Left colon (tissue), 2 donors: ENCODE measurements at regions not wholly inside any gene's neighbourhood (a gene's known extent, or its start where the extent isn't known, plus 50 kb on each side); places are given as distances from the start of the nearest gene placed in this dataset.
"Not testable (repeated sequence)": the region's sequence is repeated elsewhere in the genome, so short reads cannot be mapped to it uniquely, and the experiment has no call there.

Experiments
- ATAC-seq: fragments of 200-7000 bp; cut with Tn5 transposase; one replicate; pipeline ENCODE4 v1.9.1; 2020; ENCODE audit warnings: mild to moderate bottlenecking, moderate library complexity
- DNase-seq, 2 donors: peaks; one replicate each; pipeline ENCODE4 v3.0.0-alpha.2; 2020
- intact Hi-C, 2 donors: fragments of 100-400 bp; cut with DNase I in 1 of 2; cut with micrococcal nuclease in 1 of 2; formaldehyde crosslinking; loops; one replicate each; pipeline versions ENCODE4 v1.11.2 to v1.14.0; 2022; cut with DNase I, micrococcal nuclease
- donor health status: DM: no; HTN: no; CAD: no.
- donor health status: DM: yes; HTN: yes; CAD: no.

GRCh38 chr18:37853706-37854105 is 288.1 kb upstream of the CELF4 start:
- intact Hi-C loops, result no loop called here
- ATAC-seq (no peak), DNase-seq (no peak)

- intact Hi-C loops, result no loop called here
- DNase-seq (no peak), ATAC-seq (no peak)
These were observed 286.9 kb upstream of the CELF4 start for GRCh38 chr18:37852464-37852863.

GRCh38 chr18:37847544-37847943 is 281.9 kb upstream of the CELF4 start:
- no peak for ATAC-seq
- intact Hi-C loops, result no loop called here
- no peak for DNase-seq

GRCh38 chr18:37846996-37847395 is 281.4 kb upstream of the CELF4 start:
- ATAC-seq, result no peak

GRCh38 chr18:37845498-37845897 is 279.9 kb upstream of the CELF4 start:
- no peak for ATAC-seq
- DNase-seq, result no peak
- intact Hi-C loops, result no loop called here

More at GRCh38 chr18:37846996-37847395, 281.4 kb upstream of the CELF4 start:
- intact Hi-C loops, result no loop called here
- DNase-seq, result no peak

DNA sequence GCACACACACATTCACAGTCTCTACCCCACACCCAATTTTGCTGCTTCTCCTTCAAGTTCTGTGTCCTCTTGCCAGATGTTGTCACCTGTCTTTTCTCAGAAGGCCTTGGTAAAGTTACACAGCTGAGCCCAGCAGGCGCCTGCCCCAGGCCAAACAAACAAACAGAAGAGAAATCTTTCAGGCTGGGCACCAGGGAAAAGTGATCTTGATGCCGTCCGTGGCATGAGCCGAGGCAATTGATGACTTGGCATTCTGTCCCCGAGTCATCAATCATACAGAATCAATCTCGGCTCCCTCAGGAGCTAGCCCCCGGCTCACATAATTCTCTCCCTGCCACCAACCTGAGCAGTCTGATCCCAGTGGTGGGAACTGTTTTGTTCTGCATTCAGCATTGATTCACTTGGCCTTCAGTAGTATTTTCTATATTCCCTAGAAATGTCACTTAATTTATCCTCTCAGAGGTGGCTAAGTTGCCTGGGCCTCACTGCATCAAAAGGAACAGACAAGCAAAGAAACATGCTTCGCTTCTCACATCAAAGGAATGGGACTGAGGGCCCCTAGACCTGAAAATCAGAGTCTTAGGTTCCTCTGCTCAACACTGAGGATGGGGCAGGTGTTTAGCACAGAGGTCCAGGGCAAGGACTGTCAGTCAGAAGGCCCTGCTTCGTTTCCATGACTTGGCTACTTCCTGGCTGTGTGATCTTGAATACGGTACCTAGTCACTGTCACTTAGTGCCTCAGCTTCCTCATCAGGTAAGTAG is 278.8 kb upstream of the CELF4 start:
- DNase-seq (no peak), ATAC-seq (no peak)
- intact Hi-C loops, result no loop called here

DNA sequence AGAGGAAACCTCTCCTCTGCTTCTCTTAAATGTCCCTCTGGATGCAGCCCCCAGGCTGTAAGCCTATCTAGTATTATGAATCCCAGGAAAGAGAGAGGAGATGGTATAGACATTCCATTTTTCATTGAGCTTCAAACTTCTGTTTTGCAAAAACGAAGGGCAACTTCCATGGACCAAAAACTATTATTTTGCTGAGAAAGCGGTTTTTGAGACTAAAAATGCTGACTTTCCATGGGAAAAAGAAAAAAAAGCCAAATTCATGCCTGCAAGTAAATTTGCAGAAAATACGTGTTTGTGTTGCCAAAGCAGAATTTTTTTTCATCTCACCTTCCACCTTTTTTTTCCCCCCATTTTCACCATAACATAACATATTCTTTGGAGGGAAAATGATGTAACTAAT is 272.5 kb upstream of the CELF4 start:
- ATAC-seq, result no peak
- intact Hi-C loops, result no loop called here
- DNase-seq, result no peak

GRCh38 chr18:37836071-37836970 is 270.7 kb upstream of the CELF4 start:
- ATAC-seq, result no peak
- intact Hi-C loops, result no loop called here
- no peak for DNase-seq

- intact Hi-C loops, ATAC-seq, DNase-seq: not testable (repeated sequence)
These were observed 266.6 kb upstream of the CELF4 start for GRCh38 chr18:37832010-37832695.

DNA sequence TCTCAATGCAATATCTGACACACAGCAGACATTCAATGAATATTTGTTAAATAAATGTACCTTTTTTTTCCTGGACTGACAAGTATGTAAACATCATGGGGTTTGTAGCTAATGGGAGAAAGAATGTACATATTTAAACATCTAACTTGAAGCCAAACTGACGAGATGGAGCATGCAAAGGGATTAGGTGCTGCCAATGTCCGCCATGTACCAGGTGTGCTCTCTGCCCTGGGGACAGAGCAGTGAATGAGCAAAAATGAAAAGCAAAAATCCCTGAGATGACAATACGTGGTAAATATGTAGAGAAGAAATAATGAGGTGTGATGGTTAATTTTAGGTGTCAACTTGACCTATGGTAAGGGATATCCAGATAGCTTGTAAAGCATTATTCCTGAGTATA is 247.4 kb upstream of the CELF4 start:
- intact Hi-C loops, result no loop called here
- DNase-seq (no peak), ATAC-seq (no peak)

GRCh38 chr18:37805773-37806404 is 240.3 kb upstream of the CELF4 start:
- ATAC-seq, result no peak
- no peak for DNase-seq
- intact Hi-C loops, result no loop called here

DNA sequence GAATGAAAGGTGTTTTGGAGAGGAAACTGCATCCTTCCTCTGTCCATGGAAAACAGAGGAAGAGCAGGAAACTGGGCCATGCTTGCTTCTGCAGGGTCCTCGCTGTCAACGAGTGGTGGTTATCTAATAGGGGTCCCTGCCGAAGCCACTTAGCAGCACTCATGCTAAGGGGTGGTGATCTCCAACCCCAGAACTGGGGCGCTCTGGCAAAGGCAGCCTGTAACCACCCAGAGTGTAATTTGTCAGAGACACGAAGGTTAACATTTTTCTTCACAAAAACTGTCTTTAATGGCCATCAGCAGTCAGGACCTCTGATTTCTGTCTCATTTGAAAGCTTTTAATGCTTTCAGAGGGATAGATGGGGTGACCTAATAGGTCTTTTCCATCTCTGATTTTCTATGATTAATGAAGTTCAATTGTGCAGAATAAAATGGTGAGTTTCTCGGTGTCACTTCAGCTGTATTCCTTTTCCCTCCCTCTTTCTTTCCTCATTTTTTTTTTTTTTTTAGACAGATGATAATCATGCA is 231.3 kb upstream of the CELF4 start:
- DNase-seq (no peak), ATAC-seq (no peak)
- intact Hi-C loops, result no loop called here

DNA sequence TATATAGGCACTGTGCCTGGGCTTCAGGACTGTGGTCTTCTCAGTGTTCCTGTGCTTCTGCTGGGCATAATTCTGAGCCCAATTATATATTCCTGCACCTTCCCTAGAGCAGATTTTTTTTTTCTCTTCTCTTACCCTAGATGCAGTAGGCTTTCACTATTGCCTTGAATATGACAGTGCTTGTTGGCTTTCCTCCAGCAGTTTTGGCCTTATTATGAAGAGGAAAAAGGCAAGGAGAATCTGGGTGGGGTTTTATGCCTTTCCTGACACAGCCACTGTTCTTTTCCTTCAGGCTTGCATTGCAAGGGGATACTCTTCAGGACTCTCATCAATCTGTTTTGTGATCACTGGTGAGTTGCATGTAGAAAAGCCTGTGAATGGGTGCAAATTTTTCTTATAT is 221.9 kb upstream of the CELF4 start:
- ATAC-seq, result no peak
- intact Hi-C loops, result no loop called here
- no peak for DNase-seq

DNA sequence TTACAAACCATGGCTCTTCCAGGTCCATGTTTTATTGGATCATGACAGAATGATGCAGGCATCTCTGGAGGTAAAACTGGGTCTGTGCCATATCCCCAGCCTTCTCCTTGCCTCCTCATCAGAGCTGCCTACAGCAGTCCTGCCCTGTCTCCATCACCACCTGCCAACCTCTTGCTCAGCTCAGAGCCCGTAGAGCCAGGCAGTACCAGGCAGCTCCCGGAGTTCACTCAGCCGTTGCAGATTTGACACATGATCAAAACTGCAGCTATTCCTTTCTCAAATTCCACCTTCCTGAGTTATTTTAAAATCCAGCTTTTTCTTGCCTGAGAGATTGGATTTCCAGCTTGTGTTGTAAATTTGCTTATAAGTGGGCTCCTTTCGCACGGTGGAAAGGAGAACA is 218.2 kb upstream of the CELF4 start:
- no peak for DNase-seq
- no peak for ATAC-seq
- intact Hi-C loops, result no loop called here

GRCh38 chr18:37779220-37779619 is 213.6 kb upstream of the CELF4 start:
- ATAC-seq, result no peak
- DNase-seq, result no peak
- intact Hi-C loops, result no loop called here

GRCh38 chr18:37778417-37779165 is 213.0 kb upstream of the CELF4 start:
- DNase-seq, result peak in 1 of 2 donors; percentile 60
- intact Hi-C loops, result no loop called here
- peak; percentile 41 for ATAC-seq

DNA sequence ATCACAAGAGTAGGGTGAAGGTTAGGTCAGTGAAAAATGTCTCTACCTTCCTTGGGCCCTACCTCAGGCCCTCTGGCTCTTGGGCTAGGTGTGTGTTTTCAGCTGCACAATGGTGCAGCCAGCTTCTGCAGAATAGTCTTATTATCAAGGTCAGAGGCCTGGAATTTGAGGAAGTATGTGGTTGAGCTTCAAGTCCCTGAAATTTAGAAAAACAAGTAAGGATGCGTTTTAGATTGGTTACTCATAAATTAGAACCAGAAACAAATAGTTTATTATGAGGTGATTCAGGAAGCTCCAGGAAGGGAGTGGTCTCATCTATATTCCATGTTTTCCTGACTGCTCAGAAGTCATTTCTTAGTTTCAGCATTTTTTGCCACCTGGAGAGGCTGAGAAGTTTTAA is 204.2 kb upstream of the CELF4 start:
- ATAC-seq (no peak), DNase-seq (no peak)
- intact Hi-C loops, result no loop called here

GRCh38 chr18:37764541-37765288 is 199.1 kb upstream of the CELF4 start:
- intact Hi-C loops, result no loop called here
- ATAC-seq (no peak), DNase-seq (no peak)
